ENCODE measurements at regions not wholly inside any gene's neighbourhood (a gene's known extent, or its start where the extent isn't known, plus 50 kb on each side); places are given as distances from the start of the nearest gene placed in this dataset.
"Not testable (repeated sequence)": the region's sequence is repeated elsewhere in the genome, so short reads cannot be mapped to it uniquely, and the experiment has no call there.

DNA sequence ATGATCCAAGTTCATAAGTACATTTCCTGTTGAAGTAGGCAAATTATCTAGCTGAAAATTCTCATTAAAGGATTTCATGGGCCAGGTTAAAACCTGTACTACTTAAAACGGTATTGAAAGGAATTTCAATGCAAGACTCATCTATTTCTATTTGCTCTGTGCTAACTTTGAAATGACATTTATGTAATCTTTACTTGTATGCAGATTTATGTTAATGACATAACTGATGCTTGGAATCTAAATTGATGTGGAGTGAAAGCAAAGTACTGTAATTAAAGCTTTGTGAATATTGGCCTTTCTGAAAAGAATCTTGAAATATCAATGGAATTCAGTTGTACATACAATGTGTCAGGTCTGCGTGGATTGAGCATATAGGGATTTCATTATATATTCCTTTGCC, 390.0 kb downstream of the CPS1 start:
- Mint-ChIP-seq H3K4me1 (ENCODE audit: unreplicated experiment) (no peaks in the 10 kb centered on the region), H3K36me3 (ENCODE audit: unreplicated experiment) (no peaks in the 10 kb centered on the region), H3K4me3 (ENCODE audit: unreplicated experiment) (no peak overlapping the region), H3K27me3 (ENCODE audit: unreplicated experiment) (no peaks in the 10 kb centered on the region), H3K27ac (ENCODE audit: unreplicated experiment) (no peak overlapping the region), H3K9me3 (ENCODE audit: unreplicated experiment) (no peaks in the 10 kb centered on the region)
- DNase-seq (ENCODE audit: extremely low spot score, unreplicated experiment): no peak
- TF ChIP-seq, protein P1, sequence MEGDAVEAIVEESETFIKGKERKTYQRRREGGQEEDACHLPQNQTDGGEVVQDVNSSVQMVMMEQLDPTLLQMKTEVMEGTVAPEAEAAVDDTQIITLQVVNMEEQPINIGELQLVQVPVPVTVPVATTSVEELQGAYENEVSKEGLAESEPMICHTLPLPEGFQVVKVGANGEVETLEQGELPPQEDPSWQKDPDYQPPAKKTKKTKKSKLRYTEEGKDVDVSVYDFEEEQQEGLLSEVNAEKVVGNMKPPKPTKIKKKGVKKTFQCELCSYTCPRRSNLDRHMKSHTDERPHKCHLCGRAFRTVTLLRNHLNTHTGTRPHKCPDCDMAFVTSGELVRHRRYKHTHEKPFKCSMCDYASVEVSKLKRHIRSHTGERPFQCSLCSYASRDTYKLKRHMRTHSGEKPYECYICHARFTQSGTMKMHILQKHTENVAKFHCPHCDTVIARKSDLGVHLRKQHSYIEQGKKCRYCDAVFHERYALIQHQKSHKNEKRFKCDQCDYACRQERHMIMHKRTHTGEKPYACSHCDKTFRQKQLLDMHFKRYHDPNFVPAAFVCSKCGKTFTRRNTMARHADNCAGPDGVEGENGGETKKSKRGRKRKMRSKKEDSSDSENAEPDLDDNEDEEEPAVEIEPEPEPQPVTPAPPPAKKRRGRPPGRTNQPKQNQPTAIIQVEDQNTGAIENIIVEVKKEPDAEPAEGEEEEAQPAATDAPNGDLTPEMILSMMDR (IDR thresholded peaks at IDR 0.05): no peak

DNA sequence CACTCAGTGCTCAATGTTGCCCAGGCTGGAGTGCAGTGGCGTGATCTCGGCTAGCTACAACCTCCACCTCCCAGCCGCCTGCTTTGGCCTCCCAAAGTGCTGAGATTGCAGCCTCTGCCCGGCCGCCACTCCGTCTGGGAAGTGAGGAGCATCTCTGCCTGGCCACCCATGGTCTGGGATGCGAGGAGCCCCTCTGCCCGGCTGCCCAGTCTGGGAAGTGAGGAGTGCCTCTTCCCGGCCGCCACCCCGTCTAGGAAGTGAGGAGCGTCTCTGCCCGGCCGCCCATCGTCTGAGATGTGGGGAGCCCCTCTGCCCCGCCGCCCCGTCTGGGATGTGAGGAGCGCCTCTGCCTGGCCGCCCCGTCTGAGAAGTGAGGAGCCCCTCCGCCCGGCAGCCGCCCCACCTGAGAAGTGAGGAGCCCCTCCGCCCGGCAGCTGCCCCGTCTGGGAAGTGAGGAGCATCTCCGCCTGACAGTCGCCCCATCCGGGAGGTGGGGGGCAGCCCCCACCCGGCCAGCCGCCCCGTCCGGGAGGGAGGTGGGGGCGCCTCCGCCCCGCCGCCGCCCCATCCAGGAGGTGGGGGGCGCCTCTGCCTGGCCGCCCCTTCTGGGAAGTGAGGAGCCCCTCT, 394.1 kb downstream of the CPS1 start:
- not testable (repeated sequence) for DNase-seq (ENCODE audit: extremely low spot score, unreplicated experiment); H3K4me3 Mint-ChIP-seq (ENCODE audit: unreplicated experiment); H3K27ac Mint-ChIP-seq (ENCODE audit: unreplicated experiment); H3K9me3 Mint-ChIP-seq (ENCODE audit: unreplicated experiment); H3K4me1 Mint-ChIP-seq (ENCODE audit: unreplicated experiment); H3K27me3 Mint-ChIP-seq (ENCODE audit: unreplicated experiment); H3K36me3 Mint-ChIP-seq (ENCODE audit: unreplicated experiment)

DNA sequence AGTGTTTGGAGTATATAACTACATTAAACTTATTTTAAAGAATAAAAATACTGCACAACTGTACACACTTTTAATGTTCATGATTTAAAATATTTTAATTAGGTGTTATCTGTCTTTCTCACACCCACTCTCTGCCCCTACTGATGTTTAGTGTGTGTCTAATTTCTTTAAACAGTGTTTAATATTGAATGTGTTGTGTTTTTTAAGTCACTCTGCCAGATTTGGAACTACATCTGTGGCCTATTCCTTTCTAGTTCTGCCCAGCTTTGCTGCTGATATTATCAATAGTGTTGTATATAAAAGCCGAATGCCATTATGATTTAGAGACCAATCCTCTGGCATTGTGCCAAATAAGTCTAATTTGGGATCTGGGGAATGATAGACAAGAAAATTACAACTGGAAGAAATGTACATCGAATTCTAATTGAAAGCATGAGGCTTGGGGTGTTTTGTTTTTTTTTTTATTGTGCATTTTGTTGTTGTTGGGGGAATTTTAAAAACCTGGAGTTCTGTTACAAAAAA, 398.0 kb downstream of the CPS1 start:
- DNase-seq (ENCODE audit: extremely low spot score, unreplicated experiment): no peak
- H3K4me3 Mint-ChIP-seq (ENCODE audit: unreplicated experiment): no peak overlapping the region
- no peak overlapping the region for H3K27ac Mint-ChIP-seq (ENCODE audit: unreplicated experiment)
- H3K36me3 Mint-ChIP-seq (ENCODE audit: unreplicated experiment): no peaks in the 10 kb centered on the region
- no peaks in the 10 kb centered on the region for H3K4me1 Mint-ChIP-seq (ENCODE audit: unreplicated experiment)
- TF ChIP-seq, protein P1 (IDR thresholded peaks at IDR 0.05): no peak
- H3K27me3 Mint-ChIP-seq (ENCODE audit: unreplicated experiment): no peaks in the 10 kb centered on the region
- no peaks in the 10 kb centered on the region for H3K9me3 Mint-ChIP-seq (ENCODE audit: unreplicated experiment)

DNA sequence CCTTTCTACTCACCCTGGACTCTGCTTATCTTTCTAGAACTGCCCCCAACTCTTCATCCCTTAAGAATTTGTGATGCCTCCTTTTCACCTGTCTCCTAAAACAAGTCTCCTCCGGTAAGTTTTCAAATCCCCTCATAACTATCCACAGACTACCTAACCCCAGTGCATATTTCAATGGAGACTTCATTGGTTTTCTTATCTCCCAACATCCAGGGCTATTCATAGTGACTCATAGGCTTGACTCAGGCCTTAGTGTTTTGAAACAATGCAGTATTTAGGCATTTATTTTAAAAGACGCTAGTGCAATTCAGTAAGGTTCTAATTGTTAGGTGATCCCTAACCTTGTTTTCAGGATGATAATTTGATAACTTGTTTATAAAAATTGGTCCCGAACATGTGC, 399.2 kb downstream of the CPS1 start:
- Mint-ChIP-seq H3K27ac (ENCODE audit: unreplicated experiment) (no peak overlapping the region), H3K27me3 (ENCODE audit: unreplicated experiment) (no peaks in the 10 kb centered on the region), H3K36me3 (ENCODE audit: unreplicated experiment) (no peaks in the 10 kb centered on the region), H3K9me3 (ENCODE audit: unreplicated experiment) (no peaks in the 10 kb centered on the region), H3K4me1 (ENCODE audit: unreplicated experiment) (no peaks in the 10 kb centered on the region), H3K4me3 (ENCODE audit: unreplicated experiment) (no peak overlapping the region)
- no peak for DNase-seq (ENCODE audit: extremely low spot score, unreplicated experiment)
- TF ChIP-seq, protein P1 (IDR thresholded peaks at IDR 0.05): no peak

DNA sequence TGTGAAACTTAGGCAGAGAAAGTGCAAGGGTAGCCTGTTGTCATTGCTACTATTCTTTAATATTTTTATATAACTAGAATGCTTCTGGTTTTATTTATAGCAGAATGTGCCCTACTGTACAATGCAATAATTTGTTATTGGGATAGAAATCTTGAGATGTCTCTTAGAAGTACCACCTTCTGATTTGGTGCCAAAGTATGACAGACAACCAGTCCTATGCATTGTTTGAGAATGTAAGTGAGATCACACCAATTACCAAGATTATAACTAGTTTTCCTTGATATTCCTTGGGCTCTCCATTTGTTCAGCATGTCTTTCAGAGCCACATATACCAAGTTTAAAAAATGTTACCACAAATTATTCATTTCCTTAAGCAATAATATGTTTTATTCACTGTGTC, 399.7 kb downstream of the CPS1 start:
- no peak overlapping the region for H3K27ac Mint-ChIP-seq (ENCODE audit: unreplicated experiment)

More for the DNA sequence above, 399.7 kb downstream of the CPS1 start:
- Mint-ChIP-seq H3K27me3 (ENCODE audit: unreplicated experiment) (no peaks in the 10 kb centered on the region), H3K36me3 (ENCODE audit: unreplicated experiment) (no peaks in the 10 kb centered on the region), H3K4me1 (ENCODE audit: unreplicated experiment) (no peaks in the 10 kb centered on the region), H3K9me3 (ENCODE audit: unreplicated experiment) (no peaks in the 10 kb centered on the region), H3K4me3 (ENCODE audit: unreplicated experiment) (no peak overlapping the region)
- DNase-seq (ENCODE audit: extremely low spot score, unreplicated experiment): no peak
- TF ChIP-seq, protein P1 (IDR thresholded peaks at IDR 0.05): no peak

Measured in osteocyte (in vitro differentiated cells).